Neural cell (in vitro differentiated cells): ENCODE measurements at regions not wholly inside any gene's neighbourhood (a gene's known extent, or its start where the extent isn't known, plus 50 kb on each side); places are given as distances from the start of the nearest gene placed in this dataset.

Experiments
- EP300 ChIP-seq: fragments of 450-650 bp; conservative IDR thresholded peaks from 2 replicates; pipeline ENCODE4 v1.6.1; 2014; ENCODE audit warnings: antibody characterized with exemption, mild to moderate bottlenecking, moderate library complexity; ENCODE audit not compliant: poor library complexity, severe bottlenecking
- EZH2 ChIP-seq: fragments of 200-600, 300-800 bp; shearing (Covaris generic), sonication (generic); IDR thresholded peaks from 2 replicates; pipeline ENCODE4 v1.6.1; 2014; ENCODE audit warnings: antibody characterized with exemption, low read length, borderline replicate concordance, mild to moderate bottlenecking; ENCODE audit not compliant: insufficient read depth, poor library complexity, severe bottlenecking
- POLR2AphosphoS5 ChIP-seq: IDR thresholded peaks from 2 replicates; pipeline ENCODE4 v1.6.1; 2012
- RAD21 ChIP-seq: fragments of 450-650 bp; conservative IDR thresholded peaks from 2 replicates; pipeline ENCODE4 v1.6.1; 2014; ENCODE audit warnings: antibody characterized with exemption, mild to moderate bottlenecking, moderate library complexity
- SMC3 ChIP-seq: fragments of 450-650 bp; conservative IDR thresholded peaks from 2 replicates; pipeline ENCODE4 v1.6.1; 2014; ENCODE audit warnings: antibody characterized with exemption, mild to moderate bottlenecking, moderate library complexity; ENCODE audit not compliant: poor library complexity
- TAF1 ChIP-seq: IDR thresholded peaks from 2 replicates; pipeline ENCODE4 v1.6.1; 2012; ENCODE audit warnings: low read depth
- TF ChIP-seq, protein P1 (sequence below): IDR thresholded peaks from 2 replicates; pipeline ENCODE4 v1.6.1; 2012; ENCODE audit warnings: borderline replicate concordance
- TF ChIP-seq, protein P2 (sequence below): fragments of 450-650 bp; IDR thresholded peaks from 2 replicates; pipeline ENCODE4 v1.5.1; 2014; ENCODE audit warnings: antibody characterized with exemption, mild to moderate bottlenecking, moderate library complexity; ENCODE audit not compliant: poor library complexity, severe bottlenecking

DNA sequence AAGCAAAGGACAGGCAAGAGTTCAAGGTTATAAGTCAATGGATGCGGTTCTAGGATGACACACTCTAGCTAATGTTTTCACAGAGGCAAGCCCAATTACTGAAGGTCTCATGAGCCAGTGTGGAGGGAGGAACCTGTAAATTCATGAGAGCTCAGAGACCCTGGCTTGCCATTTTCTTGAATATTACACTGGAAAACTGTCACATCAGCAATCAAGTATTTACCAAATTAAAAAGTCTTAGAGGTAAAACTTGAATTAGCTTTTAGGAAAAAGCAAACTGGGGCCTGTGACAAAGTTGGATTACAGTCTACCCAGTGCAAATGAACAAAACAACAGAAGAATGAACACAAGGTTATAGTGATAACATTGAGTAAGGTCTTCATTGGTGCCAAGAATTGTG, 636.9 kb upstream of the TLE4 start:
- TF ChIP-seq, protein P1, sequence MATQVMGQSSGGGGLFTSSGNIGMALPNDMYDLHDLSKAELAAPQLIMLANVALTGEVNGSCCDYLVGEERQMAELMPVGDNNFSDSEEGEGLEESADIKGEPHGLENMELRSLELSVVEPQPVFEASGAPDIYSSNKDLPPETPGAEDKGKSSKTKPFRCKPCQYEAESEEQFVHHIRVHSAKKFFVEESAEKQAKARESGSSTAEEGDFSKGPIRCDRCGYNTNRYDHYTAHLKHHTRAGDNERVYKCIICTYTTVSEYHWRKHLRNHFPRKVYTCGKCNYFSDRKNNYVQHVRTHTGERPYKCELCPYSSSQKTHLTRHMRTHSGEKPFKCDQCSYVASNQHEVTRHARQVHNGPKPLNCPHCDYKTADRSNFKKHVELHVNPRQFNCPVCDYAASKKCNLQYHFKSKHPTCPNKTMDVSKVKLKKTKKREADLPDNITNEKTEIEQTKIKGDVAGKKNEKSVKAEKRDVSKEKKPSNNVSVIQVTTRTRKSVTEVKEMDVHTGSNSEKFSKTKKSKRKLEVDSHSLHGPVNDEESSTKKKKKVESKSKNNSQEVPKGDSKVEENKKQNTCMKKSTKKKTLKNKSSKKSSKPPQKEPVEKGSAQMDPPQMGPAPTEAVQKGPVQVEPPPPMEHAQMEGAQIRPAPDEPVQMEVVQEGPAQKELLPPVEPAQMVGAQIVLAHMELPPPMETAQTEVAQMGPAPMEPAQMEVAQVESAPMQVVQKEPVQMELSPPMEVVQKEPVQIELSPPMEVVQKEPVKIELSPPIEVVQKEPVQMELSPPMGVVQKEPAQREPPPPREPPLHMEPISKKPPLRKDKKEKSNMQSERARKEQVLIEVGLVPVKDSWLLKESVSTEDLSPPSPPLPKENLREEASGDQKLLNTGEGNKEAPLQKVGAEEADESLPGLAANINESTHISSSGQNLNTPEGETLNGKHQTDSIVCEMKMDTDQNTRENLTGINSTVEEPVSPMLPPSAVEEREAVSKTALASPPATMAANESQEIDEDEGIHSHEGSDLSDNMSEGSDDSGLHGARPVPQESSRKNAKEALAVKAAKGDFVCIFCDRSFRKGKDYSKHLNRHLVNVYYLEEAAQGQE, result no peak
- TF ChIP-seq, protein P2, sequence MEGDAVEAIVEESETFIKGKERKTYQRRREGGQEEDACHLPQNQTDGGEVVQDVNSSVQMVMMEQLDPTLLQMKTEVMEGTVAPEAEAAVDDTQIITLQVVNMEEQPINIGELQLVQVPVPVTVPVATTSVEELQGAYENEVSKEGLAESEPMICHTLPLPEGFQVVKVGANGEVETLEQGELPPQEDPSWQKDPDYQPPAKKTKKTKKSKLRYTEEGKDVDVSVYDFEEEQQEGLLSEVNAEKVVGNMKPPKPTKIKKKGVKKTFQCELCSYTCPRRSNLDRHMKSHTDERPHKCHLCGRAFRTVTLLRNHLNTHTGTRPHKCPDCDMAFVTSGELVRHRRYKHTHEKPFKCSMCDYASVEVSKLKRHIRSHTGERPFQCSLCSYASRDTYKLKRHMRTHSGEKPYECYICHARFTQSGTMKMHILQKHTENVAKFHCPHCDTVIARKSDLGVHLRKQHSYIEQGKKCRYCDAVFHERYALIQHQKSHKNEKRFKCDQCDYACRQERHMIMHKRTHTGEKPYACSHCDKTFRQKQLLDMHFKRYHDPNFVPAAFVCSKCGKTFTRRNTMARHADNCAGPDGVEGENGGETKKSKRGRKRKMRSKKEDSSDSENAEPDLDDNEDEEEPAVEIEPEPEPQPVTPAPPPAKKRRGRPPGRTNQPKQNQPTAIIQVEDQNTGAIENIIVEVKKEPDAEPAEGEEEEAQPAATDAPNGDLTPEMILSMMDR, result no peak
- TF ChIP-seq EZH2 (no peak), RAD21 (no peak), POLR2AphosphoS5 (no peak), SMC3 (no peak), EP300 (no peak), TAF1 (no peak)
